WTC11 (cell line): ENCODE measurements at regions not wholly inside any gene's neighbourhood (a gene's known extent, or its start where the extent isn't known, plus 50 kb on each side); places are given as distances from the start of the nearest gene placed in this dataset.

Experiments
- ATAC-seq: fragments of 200-7000 bp; cut with Tn5 transposase; 2 replicates; pipeline ENCODE4 v1.10.0; 2021; ENCODE audit warnings: mild to moderate bottlenecking, moderate library complexity
- CTCF ChIA-PET: fragments of 300-600 bp; sonication (Branson Sonifier 250); formaldehyde crosslinking; loops from one replicate; lab custom pipeline; 2021; ENCODE audit warnings: antibody characterized with exemption; lab: Charles Lee
- POLR2A ChIA-PET: fragments of 350-600 bp; sonication (Branson Sonifier 250); formaldehyde crosslinking; loops from one replicate; lab custom pipeline; 2021; ENCODE audit warnings: antibody characterized with exemption; lab: Charles Lee
- DNase-seq: peaks from one replicate; pipeline ENCODE4 v3.0.0; 2021; ENCODE audit warnings: low spot score
- H3K27ac Mint-ChIP-seq: 2 replicates; pipeline ENCODE4 v1.8.0; 2021; ENCODE audit warnings: mixed read lengths
- H3K27me3 Mint-ChIP-seq: 2 replicates; pipeline ENCODE4 v1.8.0; 2021; ENCODE audit warnings: low read depth, mild to moderate bottlenecking, moderate library complexity, mixed read lengths
- H3K36me3 Mint-ChIP-seq: 2 replicates; pipeline ENCODE4 v1.8.0; 2021; ENCODE audit warnings: mixed read lengths
- H3K4me1 Mint-ChIP-seq: 2 replicates; pipeline ENCODE4 v1.8.0; 2022; ENCODE audit warnings: mixed read lengths
- H3K4me3 Mint-ChIP-seq: 2 replicates; pipeline ENCODE4 v1.8.0; 2021; ENCODE audit warnings: mild to moderate bottlenecking, moderate library complexity, mixed read lengths
- H3K9me3 Mint-ChIP-seq: 2 replicates; pipeline ENCODE4 v1.8.0; 2021; ENCODE audit warnings: mixed read lengths
- ATF1 ChIP-seq: sonication (generic); formaldehyde crosslinking; IDR thresholded peaks from 2 replicates; pipeline ENCODE4 v1.8.1; 2023; ENCODE audit warnings: mild to moderate bottlenecking, moderate library complexity, missing genetic modification reagents
- ATF2 ChIP-seq: sonication (generic); formaldehyde crosslinking; IDR thresholded peaks from 2 replicates; pipeline ENCODE4 v1.8.1; 2022; ENCODE audit warnings: low read depth, missing genetic modification reagents, borderline replicate concordance
- EMX1 ChIP-seq: fragments of 250-450 bp; sonication (Bioruptor Pico); IDR thresholded peaks from 2 replicates; pipeline ENCODE4 v1.8.0; 2021; ENCODE audit warnings: mild to moderate bottlenecking
- ESRRA ChIP-seq: sonication (generic); formaldehyde crosslinking; IDR thresholded peaks from 2 replicates; pipeline ENCODE4 v1.8.1; 2022; ENCODE audit warnings: mild to moderate bottlenecking, missing genetic modification reagents, borderline replicate concordance
- FOXK1 ChIP-seq: sonication (generic); formaldehyde crosslinking; IDR thresholded peaks from 2 replicates; pipeline ENCODE4 v1.8.0; 2022; ENCODE audit warnings: mild to moderate bottlenecking, moderate library complexity, missing genetic modification reagents
- JUN ChIP-seq: sonication (generic); formaldehyde crosslinking; IDR thresholded peaks from 2 replicates; pipeline ENCODE4 v1.8.0; 2023; ENCODE audit warnings: mild to moderate bottlenecking, missing genetic modification reagents
- MAX ChIP-seq: sonication (generic); formaldehyde crosslinking; IDR thresholded peaks from 2 replicates; pipeline ENCODE4 v1.8.0; 2022; ENCODE audit warnings: mild to moderate bottlenecking, missing genetic modification reagents
- NR1H2 ChIP-seq: sonication (generic); formaldehyde crosslinking; IDR thresholded peaks from 2 replicates; pipeline ENCODE4 v1.9.0; 2021; ENCODE audit warnings: mild to moderate bottlenecking, moderate library complexity, missing genetic modification reagents
- NR3C1 ChIP-seq: sonication (generic); formaldehyde crosslinking; conservative IDR thresholded peaks from 2 replicates; pipeline ENCODE4 v1.8.1; 2023; ENCODE audit warnings: low read depth, mild to moderate bottlenecking, missing genetic modification reagents
- PREB ChIP-seq: sonication (generic); formaldehyde crosslinking; IDR thresholded peaks from 2 replicates; pipeline ENCODE4 v1.8.1; 2022; ENCODE audit warnings: mild to moderate bottlenecking, missing genetic modification reagents, moderate library complexity, borderline replicate concordance
- TP53 ChIP-seq: sonication (generic); formaldehyde crosslinking; IDR thresholded peaks from 2 replicates; pipeline ENCODE4 v1.8.1; 2023; ENCODE audit warnings: mild to moderate bottlenecking, missing genetic modification reagents
- USF1 ChIP-seq: sonication (generic); formaldehyde crosslinking; IDR thresholded peaks from 2 replicates; pipeline ENCODE4 v1.8.0; 2022; ENCODE audit warnings: mild to moderate bottlenecking, missing genetic modification reagents
- ZBTB43 ChIP-seq: sonication (generic); formaldehyde crosslinking; IDR thresholded peaks from 2 replicates; pipeline ENCODE4 v1.8.1; 2023; ENCODE audit warnings: mild to moderate bottlenecking, missing genetic modification reagents
- ZNF425 ChIP-seq: fragments of 250-450 bp; sonication (Bioruptor Pico); conservative IDR thresholded peaks from 2 replicates; pipeline ENCODE4 v1.9.0; 2021; ENCODE audit warnings: mild to moderate bottlenecking
- ZNF512 ChIP-seq: sonication (generic); formaldehyde crosslinking; IDR thresholded peaks from 2 replicates; pipeline ENCODE4 v1.8.1; 2022; ENCODE audit warnings: missing genetic modification reagents, borderline replicate concordance
- ZNF532 ChIP-seq: fragments of 250-450 bp; sonication (Bioruptor Pico); IDR thresholded peaks from 2 replicates; pipeline ENCODE4 v1.9.0; 2021; ENCODE audit warnings: mild to moderate bottlenecking, borderline replicate concordance
- ZNF671 ChIP-seq: fragments of 250-450 bp; sonication (Bioruptor Pico); IDR thresholded peaks from 2 replicates; pipeline ENCODE4 v1.8.0; 2021; ENCODE audit warnings: mild to moderate bottlenecking

GRCh38 chr11:28618416-28618815 lies 510.2 kb downstream of the METTL15 start (continued):
- TF ChIP-seq ZNF425 (CRISPR knock-in tag) = no peak
- TF ChIP-seq USF1 (CRISPR knock-in tag) = no peak
- no peak for TF ChIP-seq ATF2 (CRISPR knock-in tag)
- TF ChIP-seq ZNF512 = no peak
- no peak for TF ChIP-seq PREB
- no peak for TF ChIP-seq ZNF671 (CRISPR knock-in tag)
- no peak for TF ChIP-seq ESRRA (CRISPR knock-in tag)
- no peak for TF ChIP-seq ZBTB43 (CRISPR knock-in tag)

- Mint-ChIP-seq H3K27me3 (peaks cover 24% of the 10 kb centered on the region), H3K36me3 (no peaks in the 10 kb centered on the region), H3K4me3 (no peak overlapping the region), H3K4me1 (peaks cover 14% of the 10 kb centered on the region), H3K9me3 (peaks cover 10% of the 10 kb centered on the region; the same call in 1 of the 2 replicates), H3K27ac (no peak overlapping the region)
- ChIA-PET POLR2A (no interaction called here), CTCF (no interaction called here)
- DNase-seq = no peak
- TF ChIP-seq ZNF512 = no peak
- no peak for TF ChIP-seq TP53 (CRISPR knock-in tag)
- no peak for TF ChIP-seq FOXK1
- TF ChIP-seq ESRRA (CRISPR knock-in tag) = no peak
- TF ChIP-seq NR1H2 = no peak
- no peak for TF ChIP-seq MAX (CRISPR knock-in tag)
- no peak for TF ChIP-seq ATF2 (CRISPR knock-in tag)
- TF ChIP-seq JUN (CRISPR knock-in tag) = no peak
- no peak for TF ChIP-seq NR3C1
- no peak for TF ChIP-seq ZNF532 (CRISPR knock-in tag)
- TF ChIP-seq EMX1 (CRISPR knock-in tag) = no peak
- TF ChIP-seq ATF1 (CRISPR knock-in tag) = no peak
- no peak for ATAC-seq
These were observed 508.2 kb downstream of the METTL15 start for GRCh38 chr11:28616160-28616965.
